ENCODE measurements at regions not wholly inside any gene's neighbourhood (a gene's known extent, or its start where the extent isn't known, plus 50 kb on each side); places are given as distances from the start of the nearest gene placed in this dataset.
"Not testable (repeated sequence)": the region's sequence is repeated elsewhere in the genome, so short reads cannot be mapped to it uniquely, and the experiment has no call there.

DNA sequence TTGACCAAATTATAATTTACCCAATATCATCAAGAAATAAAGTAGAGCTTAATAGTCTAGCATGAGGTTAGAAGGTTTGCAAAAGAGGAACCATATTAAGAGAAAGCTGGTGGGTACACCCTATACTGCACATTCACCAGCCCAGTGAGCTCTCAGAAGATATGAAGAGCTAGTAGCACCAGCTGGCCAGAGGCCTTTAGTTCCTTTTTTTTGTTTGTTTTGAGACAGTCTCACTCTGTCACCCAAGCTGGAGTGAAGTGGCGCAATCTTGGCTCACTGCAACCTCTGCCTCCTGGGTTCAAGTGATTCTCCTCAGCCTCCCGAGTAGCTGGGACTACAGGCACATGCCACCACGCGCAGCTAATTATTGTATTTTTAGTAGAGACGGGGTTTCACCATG, 1183.5 kb upstream of the CHAC2 start:
- TF ChIP-seq, protein P1, sequence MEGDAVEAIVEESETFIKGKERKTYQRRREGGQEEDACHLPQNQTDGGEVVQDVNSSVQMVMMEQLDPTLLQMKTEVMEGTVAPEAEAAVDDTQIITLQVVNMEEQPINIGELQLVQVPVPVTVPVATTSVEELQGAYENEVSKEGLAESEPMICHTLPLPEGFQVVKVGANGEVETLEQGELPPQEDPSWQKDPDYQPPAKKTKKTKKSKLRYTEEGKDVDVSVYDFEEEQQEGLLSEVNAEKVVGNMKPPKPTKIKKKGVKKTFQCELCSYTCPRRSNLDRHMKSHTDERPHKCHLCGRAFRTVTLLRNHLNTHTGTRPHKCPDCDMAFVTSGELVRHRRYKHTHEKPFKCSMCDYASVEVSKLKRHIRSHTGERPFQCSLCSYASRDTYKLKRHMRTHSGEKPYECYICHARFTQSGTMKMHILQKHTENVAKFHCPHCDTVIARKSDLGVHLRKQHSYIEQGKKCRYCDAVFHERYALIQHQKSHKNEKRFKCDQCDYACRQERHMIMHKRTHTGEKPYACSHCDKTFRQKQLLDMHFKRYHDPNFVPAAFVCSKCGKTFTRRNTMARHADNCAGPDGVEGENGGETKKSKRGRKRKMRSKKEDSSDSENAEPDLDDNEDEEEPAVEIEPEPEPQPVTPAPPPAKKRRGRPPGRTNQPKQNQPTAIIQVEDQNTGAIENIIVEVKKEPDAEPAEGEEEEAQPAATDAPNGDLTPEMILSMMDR (IDR thresholded peaks at IDR 0.05; ENCODE audit: low read length) = not testable (repeated sequence)
- not testable (repeated sequence) for TF ChIP-seq EZH2phosphoT487 (IDR thresholded peaks at IDR 0.05; ENCODE audit: low read length); EZH2 (optimal IDR thresholded peaks at IDR 0.05; ENCODE audit: low read depth, low read length)
